Spleen (tissue), 7 donors: ENCODE measurements at regions not wholly inside any gene's neighbourhood (a gene's known extent, or its start where the extent isn't known, plus 50 kb on each side); places are given as distances from the start of the nearest gene placed in this dataset.

Experiments used
- POLR2A ChIP-seq, 3 donors: fragments of 450-650 bp; IDR thresholded peaks; one replicate each; pipeline ENCODE4 v1.5.1; 2017; ENCODE audit warnings: antibody characterized with exemption in 3 of 3, mild to moderate bottlenecking in 1 of 3
- TF ChIP-seq, protein P1 (sequence below), 11 experiments: fragments of 200-600 bp in 7 of 11; fragments of 450-650 bp in 4 of 11; sonication (generic) in 4 of 11; IDR thresholded peaks in 8 of 11; conservative IDR thresholded peaks in 3 of 11; 1 replicate in 7 of 11; 2 replicates in 4 of 11; pipeline versions ENCODE4 v1.4.0 to v1.8.0; 2016 to 2021; ENCODE audit warnings: antibody characterized with exemption in 11 of 11, inconsistent platforms in 4 of 11, mild to moderate bottlenecking in 1 of 11
- donor health status: DM: no; HTN: no; CAD: no; lungs with moderate emphysema.
- donor health status: DM: no; HTN: no; CAD: no.
- donor health status: DM: no; HTN: no; CAD: no.

DNA sequence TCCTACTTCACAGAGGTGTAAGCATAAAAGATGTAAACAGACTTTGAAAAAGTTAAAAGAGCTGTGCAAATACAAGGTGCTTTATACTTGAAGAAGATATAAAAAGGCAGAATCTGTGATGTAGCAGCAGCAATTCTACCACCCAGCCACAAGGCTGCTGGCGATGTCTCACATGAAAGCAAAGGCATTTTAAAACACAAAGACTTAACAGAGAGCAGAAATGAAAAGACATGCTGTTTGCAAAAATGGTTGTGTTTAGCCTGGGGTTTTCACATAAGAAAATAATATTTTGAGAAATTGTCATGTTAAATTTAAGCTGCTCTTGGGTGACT is 85.5 kb upstream of the ZNF800 start:
- no peak for TF ChIP-seq POLR2A (IDR thresholded peaks at IDR 0.05)
- TF ChIP-seq, protein P1, sequence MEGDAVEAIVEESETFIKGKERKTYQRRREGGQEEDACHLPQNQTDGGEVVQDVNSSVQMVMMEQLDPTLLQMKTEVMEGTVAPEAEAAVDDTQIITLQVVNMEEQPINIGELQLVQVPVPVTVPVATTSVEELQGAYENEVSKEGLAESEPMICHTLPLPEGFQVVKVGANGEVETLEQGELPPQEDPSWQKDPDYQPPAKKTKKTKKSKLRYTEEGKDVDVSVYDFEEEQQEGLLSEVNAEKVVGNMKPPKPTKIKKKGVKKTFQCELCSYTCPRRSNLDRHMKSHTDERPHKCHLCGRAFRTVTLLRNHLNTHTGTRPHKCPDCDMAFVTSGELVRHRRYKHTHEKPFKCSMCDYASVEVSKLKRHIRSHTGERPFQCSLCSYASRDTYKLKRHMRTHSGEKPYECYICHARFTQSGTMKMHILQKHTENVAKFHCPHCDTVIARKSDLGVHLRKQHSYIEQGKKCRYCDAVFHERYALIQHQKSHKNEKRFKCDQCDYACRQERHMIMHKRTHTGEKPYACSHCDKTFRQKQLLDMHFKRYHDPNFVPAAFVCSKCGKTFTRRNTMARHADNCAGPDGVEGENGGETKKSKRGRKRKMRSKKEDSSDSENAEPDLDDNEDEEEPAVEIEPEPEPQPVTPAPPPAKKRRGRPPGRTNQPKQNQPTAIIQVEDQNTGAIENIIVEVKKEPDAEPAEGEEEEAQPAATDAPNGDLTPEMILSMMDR (IDR thresholded peaks at IDR 0.05 in 8 of 11, conservative IDR thresholded peaks at IDR 0.05 in 3 of 11): no peak
